ENCODE measurements at regions not wholly inside any gene's neighbourhood (a gene's known extent, or its start where the extent isn't known, plus 50 kb on each side); places are given as distances from the start of the nearest gene placed in this dataset.

GRCh38 chr3:8343058-8343457 is 158.6 kb upstream of the LMCD1 start:
- TF ChIP-seq TAF1 (IDR thresholded peaks at IDR 0.05; ENCODE audit: low read depth) = no peak
- no peak for TF ChIP-seq SMC3 (conservative IDR thresholded peaks at IDR 0.05; ENCODE audit: poor library complexity)
- TF ChIP-seq MXI1 (conservative IDR thresholded peaks at IDR 0.05; ENCODE audit: poor library complexity, severe bottlenecking) = no peak
- TF ChIP-seq EP300 (conservative IDR thresholded peaks at IDR 0.05; ENCODE audit: poor library complexity, severe bottlenecking) = no peak
- TF ChIP-seq EZH2 (IDR thresholded peaks at IDR 0.05; ENCODE audit: borderline replicate concordance, insufficient read depth, low read length, poor library complexity, severe bottlenecking) = no peak
- TF ChIP-seq REST (IDR thresholded peaks at IDR 0.05; ENCODE audit: borderline replicate concordance) = no peak
- TF ChIP-seq RAD21 (conservative IDR thresholded peaks at IDR 0.05) = no peak
- TF ChIP-seq CTCF (IDR thresholded peaks at IDR 0.05; ENCODE audit: poor library complexity, severe bottlenecking) = no peak
- no peak for TF ChIP-seq POLR2AphosphoS5 (IDR thresholded peaks at IDR 0.05)
- no peak overlapping the region for H3K9ac ChIP-seq (ENCODE audit: low read length)
- H3K4me2 ChIP-seq (ENCODE audit: low read length) = no peak overlapping the region
- no peaks in the 10 kb centered on the region for H4K20me1 ChIP-seq (ENCODE audit: insufficient read depth)
- H3K9me2 ChIP-seq (ENCODE audit: insufficient read depth, low read length) = no peaks in the 10 kb centered on the region
- H3K27ac ChIP-seq (ENCODE audit: low read length) = no peak overlapping the region
- H3K36me3 ChIP-seq (ENCODE audit: insufficient read depth, low read length) = no peaks in the 10 kb centered on the region
- H3K9me3 ChIP-seq (ENCODE audit: low read length) = no peaks in the 10 kb centered on the region
- H3F3A ChIP-seq (ENCODE audit: insufficient read depth, low read length, poor library complexity, severe bottlenecking) = no peaks in the 10 kb centered on the region
- H3K27me3 ChIP-seq (ENCODE audit: insufficient read depth, low read depth, low read length) = no peaks in the 10 kb centered on the region
- H3K79me2 ChIP-seq (replicated peaks; ENCODE audit: insufficient read depth, low read length) = no peaks in the 10 kb centered on the region
- no peak overlapping the region for H3K4me3 ChIP-seq (ENCODE audit: low read length)
- H2AFZ ChIP-seq (ENCODE audit: low read depth, low read length) = no peak overlapping the region

GRCh38 chr3:8345398-8345797 is 156.2 kb upstream of the LMCD1 start:
- no peaks in the 10 kb centered on the region for H3K79me2 ChIP-seq (replicated peaks; ENCODE audit: insufficient read depth, low read length)
- H4K20me1 ChIP-seq (ENCODE audit: insufficient read depth) = no peaks in the 10 kb centered on the region
- H3K9me2 ChIP-seq (ENCODE audit: insufficient read depth, low read length) = no peaks in the 10 kb centered on the region
- H3K4me2 ChIP-seq (ENCODE audit: low read length) = no peak overlapping the region
- no peak overlapping the region for H3K4me3 ChIP-seq (ENCODE audit: low read length)
- no peak overlapping the region for H2AFZ ChIP-seq (ENCODE audit: low read depth, low read length)
- H3F3A ChIP-seq (ENCODE audit: insufficient read depth, low read length, poor library complexity, severe bottlenecking) = no peaks in the 10 kb centered on the region
- H3K9me3 ChIP-seq (ENCODE audit: low read length) = no peaks in the 10 kb centered on the region
- H3K27me3 ChIP-seq (ENCODE audit: insufficient read depth, low read depth, low read length) = no peaks in the 10 kb centered on the region
- H3K9ac ChIP-seq (ENCODE audit: low read length) = no peak overlapping the region
- TF ChIP-seq RAD21 (conservative IDR thresholded peaks at IDR 0.05) = no peak
- H3K27ac ChIP-seq (ENCODE audit: low read length) = no peak overlapping the region
- H3K36me3 ChIP-seq (ENCODE audit: insufficient read depth, low read length) = no peaks in the 10 kb centered on the region

- H3K4me2 ChIP-seq (ENCODE audit: low read length) = no peak overlapping the region
- H3K27me3 ChIP-seq (ENCODE audit: insufficient read depth, low read depth, low read length) = no peaks in the 10 kb centered on the region
- H3K27ac ChIP-seq (ENCODE audit: low read length) = no peak overlapping the region
- TF ChIP-seq REST (IDR thresholded peaks at IDR 0.05; ENCODE audit: borderline replicate concordance) (no peak), TAF1 (IDR thresholded peaks at IDR 0.05; ENCODE audit: low read depth) (no peak), EP300 (conservative IDR thresholded peaks at IDR 0.05; ENCODE audit: poor library complexity, severe bottlenecking) (no peak), POLR2AphosphoS5 (IDR thresholded peaks at IDR 0.05) (no peak), SMC3 (conservative IDR thresholded peaks at IDR 0.05; ENCODE audit: poor library complexity) (no peak), MXI1 (conservative IDR thresholded peaks at IDR 0.05; ENCODE audit: poor library complexity, severe bottlenecking) (no peak), CTCF (IDR thresholded peaks at IDR 0.05; ENCODE audit: poor library complexity, severe bottlenecking) (no peak), EZH2 (IDR thresholded peaks at IDR 0.05; ENCODE audit: borderline replicate concordance, insufficient read depth, low read length, poor library complexity, severe bottlenecking) (no peak), RAD21 (conservative IDR thresholded peaks at IDR 0.05) (no peak)
- H3K79me2 ChIP-seq (replicated peaks; ENCODE audit: insufficient read depth, low read length) = no peaks in the 10 kb centered on the region
- no peaks in the 10 kb centered on the region for H3K9me2 ChIP-seq (ENCODE audit: insufficient read depth, low read length)
- H3K9ac ChIP-seq (ENCODE audit: low read length) = no peak overlapping the region
- H4K20me1 ChIP-seq (ENCODE audit: insufficient read depth) = no peaks in the 10 kb centered on the region
- H3K9me3 ChIP-seq (ENCODE audit: low read length) = no peaks in the 10 kb centered on the region
- no peaks in the 10 kb centered on the region for H3K36me3 ChIP-seq (ENCODE audit: insufficient read depth, low read length)
- H3F3A ChIP-seq (ENCODE audit: insufficient read depth, low read length, poor library complexity, severe bottlenecking) = no peaks in the 10 kb centered on the region
- H2AFZ ChIP-seq (ENCODE audit: low read depth, low read length) = no peak overlapping the region
- H3K4me3 ChIP-seq (ENCODE audit: low read length) = no peak overlapping the region
Measured at GRCh38 chr3:8348076-8348475, 153.5 kb upstream of the LMCD1 start.
